HL-60 (cell line): ENCODE measurements at regions not wholly inside any gene's neighbourhood (a gene's known extent, or its start where the extent isn't known, plus 50 kb on each side); places are given as distances from the start of the nearest gene placed in this dataset.

Source experiments
- DNase-seq, 2 experiments: peaks; one replicate each; pipeline ENCODE4 v3.0.0-alpha.2; 2010 to 2020; ENCODE audit warnings: low read depth in 1 of 2, low spot score in 1 of 2
- H3K27ac ChIP-seq: fragments of 250-450 bp; sonication (Bioruptor Pico); replicated peaks from 2 replicates; pipeline ENCODE4 v1.5.1; 2020; ENCODE audit warnings: mild to moderate bottlenecking, moderate library complexity
- H3K27me3 ChIP-seq: fragments of 250-450 bp; sonication (Bioruptor Pico); 2 replicates; pipeline ENCODE4 v1.5.1; 2021; ENCODE audit warnings: mild to moderate bottlenecking, moderate library complexity; ENCODE audit not compliant: insufficient read depth, poor library complexity, severe bottlenecking
- H3K4me3 ChIP-seq: replicated peaks from 2 replicates; pipeline ENCODE4 v1.5.1; 2011; ENCODE audit warnings: mild to moderate bottlenecking, control low read depth, low read length; ENCODE audit not compliant: insufficient read depth
- CTCF ChIP-seq: IDR thresholded peaks from one replicate; pipeline ENCODE4 v1.5.1; 2011; ENCODE audit warnings: low read length, control low read depth, inconsistent platforms; ENCODE audit not compliant: insufficient read depth
- GABPA ChIP-seq: IDR thresholded peaks from 2 replicates; pipeline ENCODE4 v1.6.1; 2012; ENCODE audit warnings: low read depth
- POLR2AphosphoS5 ChIP-seq: IDR thresholded peaks from 2 replicates; pipeline ENCODE4 v1.6.1; 2012; ENCODE audit warnings: low read depth
- REST ChIP-seq: IDR thresholded peaks from 2 replicates; pipeline ENCODE4 v1.6.1; 2012; ENCODE audit warnings: low read depth; ENCODE audit not compliant: insufficient replicate concordance
- SPI1 ChIP-seq: IDR thresholded peaks from 2 replicates; pipeline ENCODE4 v1.6.1; 2012; ENCODE audit warnings: low read depth, mild to moderate bottlenecking, borderline replicate concordance

- no peak for TF ChIP-seq CTCF
- no peak for TF ChIP-seq POLR2AphosphoS5
- no peak for TF ChIP-seq SPI1
- no peak for TF ChIP-seq GABPA
- TF ChIP-seq REST = no peak
- no peaks in the 10 kb centered on the region for H3K27me3 ChIP-seq
- no peak for DNase-seq
- H3K27ac ChIP-seq = no peak overlapping the region
- H3K4me3 ChIP-seq = no peak overlapping the region
Measured at GRCh38 chrX:43508694-43509093, 147.4 kb upstream of the MAOA start.

- Histone ChIP-seq H3K27me3 (no peaks in the 10 kb centered on the region), H3K4me3 (no peak overlapping the region), H3K27ac (no peak overlapping the region)
- no peak for DNase-seq
- no peak for TF ChIP-seq REST
- TF ChIP-seq POLR2AphosphoS5 = no peak
- no peak for TF ChIP-seq CTCF
- TF ChIP-seq SPI1 = no peak
Measured at GRCh38 chrX:43510209-43510608, 145.9 kb upstream of the MAOA start.

GRCh38 chrX:43513085-43513484 is 143.0 kb upstream of the MAOA start:
- Histone ChIP-seq H3K27me3 (no peaks in the 10 kb centered on the region), H3K4me3 (no peak overlapping the region), H3K27ac (no peak overlapping the region)
- peak; percentile 42; the same call in 1 of the 2 replicates for TF ChIP-seq SPI1
- TF ChIP-seq REST = no peak
- no peak for TF ChIP-seq POLR2AphosphoS5
- TF ChIP-seq GABPA = no peak
- no peak for DNase-seq

GRCh38 chrX:43514820-43515219 is 141.3 kb upstream of the MAOA start:
- TF ChIP-seq REST (no peak), POLR2AphosphoS5 (no peak), GABPA (no peak), CTCF (no peak), SPI1 (no peak)
- Histone ChIP-seq H3K27ac (no peak overlapping the region), H3K27me3 (no peaks in the 10 kb centered on the region), H3K4me3 (no peak overlapping the region)
- no peak for DNase-seq
